NCI-H2171 (cell line): ENCODE measurements at regions not wholly inside any gene's neighbourhood (a gene's known extent, or its start where the extent isn't known, plus 50 kb on each side); places are given as distances from the start of the nearest gene placed in this dataset.
"Not testable (repeated sequence)": the region's sequence is repeated elsewhere in the genome, so short reads cannot be mapped to it uniquely, and the experiment has no call there.

Experiments
- DNase-seq: peaks from one replicate; lab custom pipeline; 2025; lab: John Stamatoyannopoulos, UW

GRCh38 chr11:129699711-129700304 lies 115.8 kb upstream of the TMEM45B start:
- DNase-seq, result no peak

- DNase-seq, result no peak
Measured at GRCh38 chr11:129700701-129701100, 114.9 kb upstream of the TMEM45B start.

- DNase-seq, result no peak
Measured at GRCh38 chr11:129701706-129702105, 113.9 kb upstream of the TMEM45B start.

- no peak for DNase-seq
Measured at GRCh38 chr11:129702410-129703398, 112.9 kb upstream of the TMEM45B start.

- no peak for DNase-seq
Measured at GRCh38 chr11:129703846-129704245, 111.8 kb upstream of the TMEM45B start.

- no peak for DNase-seq
Measured at GRCh38 chr11:129704831-129705230, 110.8 kb upstream of the TMEM45B start.

GRCh38 chr11:129705341-129705740 lies 110.3 kb upstream of the TMEM45B start:
- no peak for DNase-seq

GRCh38 chr11:129705933-129706332 lies 109.7 kb upstream of the TMEM45B start:
- DNase-seq, result no peak

GRCh38 chr11:129709801-129710398 lies 105.7 kb upstream of the TMEM45B start:
- DNase-seq, result no peak

- DNase-seq, result no peak
Measured at GRCh38 chr11:129710423-129710822, 105.2 kb upstream of the TMEM45B start.

- DNase-seq, result no peak
Measured at GRCh38 chr11:129711760-129712159, 103.9 kb upstream of the TMEM45B start.

- DNase-seq, result not testable (repeated sequence)
Measured at GRCh38 chr11:129712486-129713240, 103.0 kb upstream of the TMEM45B start.

- DNase-seq, result no peak
Measured at GRCh38 chr11:129719037-129719436, 96.6 kb upstream of the TMEM45B start.

GRCh38 chr11:129720156-129720555 lies 95.5 kb upstream of the TMEM45B start:
- DNase-seq, result no peak

- DNase-seq, result no peak
Measured at GRCh38 chr11:129720994-129721393, 94.7 kb upstream of the TMEM45B start.

GRCh38 chr11:129721685-129722084 lies 94.0 kb upstream of the TMEM45B start:
- no peak for DNase-seq

- no peak for DNase-seq
Measured at GRCh38 chr11:129722529-129722928, 93.1 kb upstream of the TMEM45B start.

GRCh38 chr11:129723146-129723760 lies 92.4 kb upstream of the TMEM45B start:
- DNase-seq, result no peak

- DNase-seq, result no peak
Measured at GRCh38 chr11:129723761-129724162, 91.9 kb upstream of the TMEM45B start.

- DNase-seq, result no peak
Measured at GRCh38 chr11:129724866-129725265, 90.8 kb upstream of the TMEM45B start.

GRCh38 chr11:129726179-129726578 lies 89.5 kb upstream of the TMEM45B start:
- no peak for DNase-seq

- peak; percentile 40 for DNase-seq
Measured at GRCh38 chr11:129728581-129728980, 87.1 kb upstream of the TMEM45B start.
